WI38 (cell line): ENCODE measurements at regions not wholly inside any gene's neighbourhood (a gene's known extent, or its start where the extent isn't known, plus 50 kb on each side); places are given as distances from the start of the nearest gene placed in this dataset.
"Not testable (repeated sequence)": the region's sequence is repeated elsewhere in the genome, so short reads cannot be mapped to it uniquely, and the experiment has no call there.

Source experiments
- H3K4me3 ChIP-seq: 2 replicates; pipeline ENCODE4 v1.5.1; 2011; ENCODE audit warnings: low read depth, mild to moderate bottlenecking, control low read depth, low read length
- CTCF ChIP-seq: IDR thresholded peaks from 2 replicates; pipeline ENCODE4 v1.5.1; 2012; ENCODE audit warnings: low read depth, mild to moderate bottlenecking, control low read depth, low read length

DNA sequence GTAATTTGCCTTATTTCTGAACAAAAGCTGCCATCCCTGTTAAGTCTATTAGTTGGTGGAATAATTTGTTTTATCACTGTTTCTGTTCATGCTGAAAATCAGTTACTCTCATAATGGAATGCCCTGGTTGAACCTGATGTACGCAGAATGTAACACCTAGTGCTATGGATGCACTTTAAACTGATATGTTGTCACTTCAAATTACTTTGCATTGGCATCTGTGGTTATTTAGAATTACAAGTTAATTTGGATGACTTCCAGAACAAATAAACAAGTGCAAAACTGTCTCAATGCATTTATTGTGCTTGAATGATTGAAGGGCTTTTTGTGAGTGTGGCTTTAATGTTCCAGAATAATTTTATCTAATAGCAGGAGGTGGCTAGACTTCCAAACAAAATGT lies 368.2 kb upstream of the SLITRK5 start:
- TF ChIP-seq CTCF = no peak
- no peak overlapping the region for H3K4me3 ChIP-seq

DNA sequence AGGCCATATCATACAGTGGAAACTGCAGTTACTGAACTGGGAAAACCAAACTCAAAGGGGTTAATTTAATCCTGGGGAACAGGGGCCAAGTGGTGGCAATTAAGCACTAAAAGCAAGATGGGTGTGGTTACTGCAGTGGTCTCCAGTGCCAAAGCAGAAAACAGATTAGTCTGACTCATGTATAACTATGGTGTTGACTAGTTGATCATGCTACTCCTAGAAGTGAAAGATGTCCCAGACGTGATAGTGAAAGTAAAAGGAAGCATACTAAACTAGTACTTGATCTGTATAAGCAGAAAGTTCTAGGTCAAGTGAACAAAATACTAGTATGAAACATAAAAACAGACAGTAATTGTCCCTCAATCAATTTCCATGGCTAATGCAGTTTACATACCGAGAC lies 360.0 kb upstream of the SLITRK5 start:
- no peak for TF ChIP-seq CTCF
- no peak overlapping the region for H3K4me3 ChIP-seq

DNA sequence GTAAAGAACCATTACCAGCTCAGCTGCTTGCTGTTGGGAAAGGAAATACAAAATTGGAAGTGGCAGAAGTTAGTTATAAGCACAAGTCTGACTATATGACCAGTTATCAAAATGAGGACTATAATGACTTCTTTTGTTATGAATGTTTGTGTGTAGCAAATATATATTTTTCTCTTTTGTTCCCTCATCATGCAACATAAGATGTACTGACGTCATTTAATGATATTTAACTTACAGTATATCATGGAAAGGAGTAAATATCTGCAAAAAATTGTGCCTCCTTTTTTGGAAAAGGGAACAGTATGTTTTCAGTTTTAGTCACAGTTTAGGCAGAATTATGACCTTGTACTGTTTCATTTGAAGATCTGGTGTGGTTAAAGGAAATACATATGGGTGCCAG lies 356.3 kb upstream of the SLITRK5 start:
- no peak overlapping the region for H3K4me3 ChIP-seq

GRCh38 chr13:87322386-87322785 lies 348.8 kb upstream of the SLITRK5 start:
- TF ChIP-seq CTCF = no peak
- H3K4me3 ChIP-seq = no peak overlapping the region

More for the DNA sequence above, 356.3 kb upstream of the SLITRK5 start:
- TF ChIP-seq CTCF = no peak

DNA sequence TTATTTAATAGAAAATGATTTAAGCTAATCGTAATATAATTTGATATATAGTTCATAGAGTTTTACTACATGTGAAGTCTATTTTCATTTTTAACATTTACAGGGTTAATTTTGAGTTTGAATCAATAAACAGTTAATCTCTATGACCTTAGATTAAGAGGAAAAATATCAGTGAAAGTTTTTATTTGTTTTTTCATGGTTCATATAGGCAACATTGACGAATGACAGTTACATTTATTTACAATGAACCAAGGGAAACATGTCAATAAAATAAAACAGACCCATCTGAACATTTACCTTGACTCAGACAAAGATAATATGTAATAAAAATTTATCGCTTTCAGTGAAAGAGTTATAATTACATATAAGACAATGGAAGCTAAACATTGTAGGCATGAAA lies 346.6 kb upstream of the SLITRK5 start:
- no peak for TF ChIP-seq CTCF
- H3K4me3 ChIP-seq = no peak overlapping the region

DNA sequence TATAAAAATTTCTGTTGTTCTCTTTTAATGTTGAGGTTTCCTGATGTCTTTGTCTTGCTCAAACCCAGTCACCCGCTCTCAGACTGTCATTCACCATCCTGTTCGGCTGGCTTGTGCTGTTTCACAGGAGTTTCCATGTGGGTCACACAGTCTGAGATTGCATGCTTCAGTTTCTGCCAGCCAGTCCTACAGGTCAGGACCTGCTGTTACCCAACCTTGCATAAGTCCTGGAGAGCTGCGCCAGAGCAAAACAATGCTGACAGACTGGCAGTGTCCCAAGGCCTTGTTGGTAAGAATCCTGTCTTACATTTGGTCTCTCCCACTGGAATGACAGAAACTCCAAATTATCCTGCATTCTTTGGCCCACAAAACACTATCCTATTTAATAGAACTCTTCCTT lies 340.0 kb upstream of the SLITRK5 start:
- no peak overlapping the region for H3K4me3 ChIP-seq
- no peak for TF ChIP-seq CTCF

GRCh38 chr13:87333599-87333998 lies 337.6 kb upstream of the SLITRK5 start:
- H3K4me3 ChIP-seq = no peak overlapping the region
- no peak for TF ChIP-seq CTCF

DNA sequence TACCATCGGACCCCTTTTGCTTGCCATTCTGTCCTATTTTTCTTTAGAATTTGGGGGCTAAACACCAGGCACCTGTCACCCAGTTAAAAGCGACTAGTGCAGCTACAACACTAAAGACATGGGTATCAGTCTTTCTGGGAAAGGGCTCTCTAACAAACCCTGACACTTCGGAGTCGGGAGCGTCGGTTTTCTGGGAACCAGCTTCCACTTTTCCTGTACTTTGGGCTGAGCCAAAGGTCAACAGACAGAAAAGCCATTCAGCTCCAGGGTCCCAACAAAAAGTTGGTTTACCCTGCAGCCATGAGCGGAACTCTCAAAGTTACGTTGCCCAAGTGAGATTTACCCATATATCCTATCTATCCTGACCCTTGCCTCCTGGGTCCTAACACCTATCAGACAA lies 337.0 kb upstream of the SLITRK5 start:
- no peak for TF ChIP-seq CTCF
- no peak overlapping the region for H3K4me3 ChIP-seq

DNA sequence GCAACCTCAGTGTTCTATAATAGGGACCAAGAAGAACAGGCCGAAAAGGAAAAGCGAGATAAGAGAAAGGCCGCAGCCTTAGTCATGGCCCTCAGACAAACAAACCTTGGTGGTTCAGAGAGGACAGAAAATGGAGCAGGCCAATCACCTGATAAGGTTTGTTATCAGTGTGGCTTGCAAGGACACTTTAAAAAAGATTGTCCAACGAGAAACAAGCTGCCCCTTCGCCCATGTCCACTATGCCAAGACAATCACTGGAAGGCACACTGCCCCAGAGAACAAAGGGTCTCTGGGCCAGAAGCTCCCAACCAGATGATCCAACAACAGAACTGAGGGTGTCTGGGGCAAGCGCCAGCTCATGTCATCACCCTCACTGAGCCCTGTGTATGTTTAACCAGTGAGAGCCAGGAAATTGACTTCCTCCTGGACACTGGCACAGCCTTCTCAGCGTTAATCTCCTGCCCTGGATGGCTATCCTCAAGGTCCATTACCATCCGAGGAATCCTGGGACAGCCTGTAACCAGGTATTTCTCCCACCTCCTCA lies 334.8 kb upstream of the SLITRK5 start:
- H3K4me3 ChIP-seq = not testable (repeated sequence)
